ENCODE measurements at regions not wholly inside any gene's neighbourhood (a gene's known extent, or its start where the extent isn't known, plus 50 kb on each side); places are given as distances from the start of the nearest gene placed in this dataset.

GRCh38 chr7:146000882-146001281 is 115.7 kb upstream of the CNTNAP2 start:
- TF ChIP-seq, protein P1, sequence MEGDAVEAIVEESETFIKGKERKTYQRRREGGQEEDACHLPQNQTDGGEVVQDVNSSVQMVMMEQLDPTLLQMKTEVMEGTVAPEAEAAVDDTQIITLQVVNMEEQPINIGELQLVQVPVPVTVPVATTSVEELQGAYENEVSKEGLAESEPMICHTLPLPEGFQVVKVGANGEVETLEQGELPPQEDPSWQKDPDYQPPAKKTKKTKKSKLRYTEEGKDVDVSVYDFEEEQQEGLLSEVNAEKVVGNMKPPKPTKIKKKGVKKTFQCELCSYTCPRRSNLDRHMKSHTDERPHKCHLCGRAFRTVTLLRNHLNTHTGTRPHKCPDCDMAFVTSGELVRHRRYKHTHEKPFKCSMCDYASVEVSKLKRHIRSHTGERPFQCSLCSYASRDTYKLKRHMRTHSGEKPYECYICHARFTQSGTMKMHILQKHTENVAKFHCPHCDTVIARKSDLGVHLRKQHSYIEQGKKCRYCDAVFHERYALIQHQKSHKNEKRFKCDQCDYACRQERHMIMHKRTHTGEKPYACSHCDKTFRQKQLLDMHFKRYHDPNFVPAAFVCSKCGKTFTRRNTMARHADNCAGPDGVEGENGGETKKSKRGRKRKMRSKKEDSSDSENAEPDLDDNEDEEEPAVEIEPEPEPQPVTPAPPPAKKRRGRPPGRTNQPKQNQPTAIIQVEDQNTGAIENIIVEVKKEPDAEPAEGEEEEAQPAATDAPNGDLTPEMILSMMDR (IDR thresholded peaks at IDR 0.05), result no peak
- TF ChIP-seq POLR2A (IDR thresholded peaks at IDR 0.05), result no peak

Data from breast epithelium (tissue), 3 donors.